Body of pancreas (tissue), 4 donors: ENCODE measurements at regions not wholly inside any gene's neighbourhood (a gene's known extent, or its start where the extent isn't known, plus 50 kb on each side); places are given as distances from the start of the nearest gene placed in this dataset.

Experiments used
- ATAC-seq: fragments of 150-250 bp; one replicate; pipeline ENCODE4 v1.9.1; 2016
- DNase-seq, 4 donors: peaks; one replicate each; pipeline ENCODE4 v3.0.0-alpha.2; 2019
- H3K27ac ChIP-seq, 4 donors: fragments of 200-600 bp; sonication (generic); 1 replicate in 3 of 4; 2 replicates in 1 of 4; pipeline versions ENCODE4 v1.5.1 to v1.6.1; 2016 to 2019; ENCODE audit warnings: mild to moderate bottlenecking in 1 of 4, mixed read lengths in 1 of 4, moderate library complexity in 1 of 4
- H3K27me3 ChIP-seq, 2 donors: fragments of 200-600 bp; sonication (generic); one replicate each; pipeline ENCODE4 v1.6.0; 2016; ENCODE audit warnings: mild to moderate bottlenecking in 1 of 2
- H3K36me3 ChIP-seq, 2 donors: fragments of 200-600 bp; sonication (generic); replicated peaks in 1 of 2; 2 replicates each; pipeline ENCODE4 v1.5.1; 2016; ENCODE audit warnings: low read depth in 2 of 2; ENCODE audit not compliant: insufficient read depth in 1 of 2
- H3K4me1 ChIP-seq: fragments of 200-600 bp; sonication (generic); one replicate; pipeline ENCODE4 v1.6.0; 2016
- H3K4me3 ChIP-seq, 2 donors: fragments of 200-600 bp; sonication (generic); 1 replicate in 1 of 2; 2 replicates in 1 of 2; pipeline ENCODE4 v1.5.1; 2016 to 2019
- H3K9me3 ChIP-seq, 3 donors: fragments of 200-600 bp; sonication (generic); 1 replicate in 2 of 3; 2 replicates in 1 of 3; pipeline ENCODE4 v1.5.1; 2016
- POLR2A ChIP-seq, 3 donors: fragments of 450-650 bp; IDR thresholded peaks; one replicate each; pipeline ENCODE4 v1.6.1; 2016; ENCODE audit warnings: antibody characterized with exemption in 3 of 3, mild to moderate bottlenecking in 2 of 3
- WGBS, 2 donors: methylation state at CpG; one replicate each; pipeline ENCODE4 v1.1.5; 2017; 5-methylcytosine and 5-hydroxymethylcytosine counted together
- intact Hi-C: fragments of 100-400 bp; cut with DNase I; formaldehyde crosslinking; loops from one replicate; pipeline ENCODE4 v1.15.1; 2023
- TF ChIP-seq, protein P1 (sequence below), 7 experiments: fragments of 450-650 bp in 4 of 7; fragments of 200-600 bp in 3 of 7; sonication (generic) in 3 of 7; IDR thresholded peaks; one replicate each; pipeline ENCODE4 v1.5.1; 2016 to 2019; ENCODE audit warnings: antibody characterized with exemption in 7 of 7

DNA sequence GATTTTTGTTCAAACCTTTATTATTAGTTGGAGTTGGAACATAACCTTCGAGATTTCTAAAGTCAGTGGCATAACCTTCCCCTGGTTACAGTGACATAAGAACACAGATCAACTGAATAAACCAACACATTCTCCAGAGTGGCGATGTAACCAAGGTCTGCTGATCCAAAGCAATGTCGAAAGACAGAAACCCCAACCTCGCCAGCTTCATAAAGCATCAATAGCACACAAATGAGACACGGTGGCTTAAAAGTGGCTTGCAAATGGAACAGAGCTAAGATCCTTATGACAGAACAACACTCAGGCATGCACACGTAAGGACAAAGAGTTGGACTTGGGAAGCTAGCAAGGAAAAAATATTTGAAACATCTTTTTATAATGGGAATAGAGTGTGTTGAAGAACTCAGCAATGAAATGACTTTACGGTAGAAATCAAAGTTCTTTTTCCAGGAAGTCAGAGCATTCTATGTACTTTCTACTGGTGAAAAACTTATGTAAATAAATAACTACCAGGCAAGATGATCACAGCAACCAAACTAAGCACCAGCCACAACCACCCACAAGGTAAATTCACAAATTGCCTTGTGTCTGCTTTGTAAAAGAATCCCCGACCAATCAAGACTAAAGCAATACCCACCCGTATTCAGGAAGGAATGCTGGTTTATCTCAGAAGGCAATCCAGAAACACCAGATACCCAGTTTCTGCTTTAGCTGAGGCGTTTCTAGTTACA, 61.0 kb upstream of the NHSL1 start:
- Histone ChIP-seq H3K4me1 (peaks cover 16% of the 10 kb centered on the region), H3K9me3 (no peaks in the 10 kb centered on the region), H3K27me3 (no peaks in the 10 kb centered on the region), H3K4me3 (no peak overlapping the region), H3K36me3 (no peaks in the 10 kb centered on the region), H3K27ac (peak overlapping the region in 1 of 4 donors; percentile 21)
- no peak for TF ChIP-seq POLR2A (IDR thresholded peaks at IDR 0.05)
- TF ChIP-seq, protein P1, sequence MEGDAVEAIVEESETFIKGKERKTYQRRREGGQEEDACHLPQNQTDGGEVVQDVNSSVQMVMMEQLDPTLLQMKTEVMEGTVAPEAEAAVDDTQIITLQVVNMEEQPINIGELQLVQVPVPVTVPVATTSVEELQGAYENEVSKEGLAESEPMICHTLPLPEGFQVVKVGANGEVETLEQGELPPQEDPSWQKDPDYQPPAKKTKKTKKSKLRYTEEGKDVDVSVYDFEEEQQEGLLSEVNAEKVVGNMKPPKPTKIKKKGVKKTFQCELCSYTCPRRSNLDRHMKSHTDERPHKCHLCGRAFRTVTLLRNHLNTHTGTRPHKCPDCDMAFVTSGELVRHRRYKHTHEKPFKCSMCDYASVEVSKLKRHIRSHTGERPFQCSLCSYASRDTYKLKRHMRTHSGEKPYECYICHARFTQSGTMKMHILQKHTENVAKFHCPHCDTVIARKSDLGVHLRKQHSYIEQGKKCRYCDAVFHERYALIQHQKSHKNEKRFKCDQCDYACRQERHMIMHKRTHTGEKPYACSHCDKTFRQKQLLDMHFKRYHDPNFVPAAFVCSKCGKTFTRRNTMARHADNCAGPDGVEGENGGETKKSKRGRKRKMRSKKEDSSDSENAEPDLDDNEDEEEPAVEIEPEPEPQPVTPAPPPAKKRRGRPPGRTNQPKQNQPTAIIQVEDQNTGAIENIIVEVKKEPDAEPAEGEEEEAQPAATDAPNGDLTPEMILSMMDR (IDR thresholded peaks at IDR 0.05) = no peak
- ATAC-seq = peak; percentile 50
- intact Hi-C loops = no loop called here
- DNase-seq = no peak
- WGBS, 2 donors = 60 to 66% methylated on average over 10 of the region's 10 CpGs

DNA sequence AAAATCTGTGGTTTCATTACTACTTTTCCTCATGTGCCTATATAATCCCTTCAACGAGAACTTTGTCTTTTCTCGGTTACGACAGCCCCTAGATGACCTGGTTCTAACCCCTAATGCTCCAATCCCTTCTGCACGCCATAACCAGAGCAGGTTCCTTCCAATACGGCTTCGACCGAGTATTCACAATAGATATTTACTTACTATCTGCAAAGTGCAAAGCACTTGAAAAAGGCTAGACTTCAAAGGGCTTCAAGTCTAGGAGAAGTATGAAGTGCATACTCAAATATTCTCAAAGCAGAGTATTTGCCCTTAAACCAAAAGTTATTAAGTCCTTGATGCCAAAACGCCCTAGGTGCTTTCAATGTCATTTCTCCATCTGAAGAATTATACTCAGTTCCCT, 63.4 kb upstream of the NHSL1 start:
- intact Hi-C loops = no loop called here
- H3K9me3 ChIP-seq = no peaks in the 10 kb centered on the region
- peaks cover 8% of the 10 kb centered on the region for H3K4me1 ChIP-seq
- H3K27ac ChIP-seq = no peak overlapping the region
- no peak for DNase-seq
- ATAC-seq = no peak
- 86 to 90% methylated on average over 8 of the region's 8 CpGs for WGBS, 2 donors
- TF ChIP-seq POLR2A (IDR thresholded peaks at IDR 0.05) = no peak
- TF ChIP-seq, protein P1 (IDR thresholded peaks at IDR 0.05) = no peak
- H3K27me3 ChIP-seq = no peaks in the 10 kb centered on the region
- H3K4me3 ChIP-seq = no peak overlapping the region
- H3K36me3 ChIP-seq = no peaks in the 10 kb centered on the region

DNA sequence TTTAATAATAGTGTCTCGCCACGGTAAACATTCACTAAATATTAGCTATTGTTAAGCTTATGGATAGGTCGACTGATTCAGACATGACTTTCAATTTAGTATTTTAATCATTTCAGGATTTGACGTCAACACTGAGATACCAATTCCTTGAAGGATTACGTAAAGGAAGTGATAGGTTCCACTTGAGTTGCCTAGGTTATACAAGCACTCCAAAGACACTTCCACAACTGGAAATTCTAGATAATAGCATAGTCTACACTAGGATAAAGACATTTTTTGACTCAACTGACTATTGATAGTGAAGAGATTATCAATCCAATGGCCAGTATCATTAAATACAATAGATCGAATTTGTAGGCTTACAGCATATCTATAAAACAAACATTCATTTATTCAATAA, 63.9 kb upstream of the NHSL1 start:
- intact Hi-C loops = no loop called here
- ATAC-seq (no peak), DNase-seq (no peak)
- Histone ChIP-seq H3K4me3 (no peak overlapping the region), H3K9me3 (no peaks in the 10 kb centered on the region), H3K4me1 (peaks cover 8% of the 10 kb centered on the region), H3K27me3 (no peaks in the 10 kb centered on the region), H3K27ac (no peak overlapping the region), H3K36me3 (no peaks in the 10 kb centered on the region)
- 84% methylated on average over 6 of the region's 6 CpGs for WGBS, 2 donors
- no peak for TF ChIP-seq POLR2A (IDR thresholded peaks at IDR 0.05)
- TF ChIP-seq, protein P1 (IDR thresholded peaks at IDR 0.05) = no peak

DNA sequence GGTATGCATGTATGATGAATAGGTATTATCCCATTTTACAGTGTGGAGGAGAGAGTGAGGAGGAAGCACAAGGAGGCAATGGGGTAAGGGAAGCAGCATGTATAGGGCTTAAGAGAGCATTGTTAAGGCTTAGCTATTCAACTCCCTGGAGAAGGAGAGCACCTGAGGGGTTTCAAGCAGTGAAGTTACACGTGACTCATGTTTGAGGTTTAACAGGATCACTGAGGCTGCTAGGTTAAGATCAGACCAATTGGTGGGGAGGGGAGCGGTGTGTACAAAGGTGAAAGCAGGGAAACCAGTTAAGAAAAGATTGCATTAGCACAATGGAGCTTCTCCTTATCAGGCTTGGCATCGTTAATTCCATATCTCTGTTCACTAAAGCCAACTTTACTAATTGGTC, 64.4 kb upstream of the NHSL1 start:
- no peak for ATAC-seq
- WGBS, 2 donors = 74 to 76% methylated on average over 3 of the region's 3 CpGs

More for the DNA sequence above, 64.4 kb upstream of the NHSL1 start:
- no peaks in the 10 kb centered on the region for H3K27me3 ChIP-seq
- TF ChIP-seq, protein P1 (IDR thresholded peaks at IDR 0.05) = no peak
- no peak for TF ChIP-seq POLR2A (IDR thresholded peaks at IDR 0.05)
- H3K36me3 ChIP-seq = no peaks in the 10 kb centered on the region
- DNase-seq = no peak
- no peaks in the 10 kb centered on the region for H3K9me3 ChIP-seq
- intact Hi-C loops = no loop called here
- H3K27ac ChIP-seq = no peak overlapping the region
- H3K4me3 ChIP-seq = no peak overlapping the region
- peaks cover 8% of the 10 kb centered on the region for H3K4me1 ChIP-seq
